ENCODE measurements at regions not wholly inside any gene's neighbourhood (a gene's known extent, or its start where the extent isn't known, plus 50 kb on each side); places are given as distances from the start of the nearest gene placed in this dataset.

- no peak for DNase-seq
Observed at GRCh38 chr7:156073366-156074052, 261.2 kb upstream of the SHH start.

DNA sequence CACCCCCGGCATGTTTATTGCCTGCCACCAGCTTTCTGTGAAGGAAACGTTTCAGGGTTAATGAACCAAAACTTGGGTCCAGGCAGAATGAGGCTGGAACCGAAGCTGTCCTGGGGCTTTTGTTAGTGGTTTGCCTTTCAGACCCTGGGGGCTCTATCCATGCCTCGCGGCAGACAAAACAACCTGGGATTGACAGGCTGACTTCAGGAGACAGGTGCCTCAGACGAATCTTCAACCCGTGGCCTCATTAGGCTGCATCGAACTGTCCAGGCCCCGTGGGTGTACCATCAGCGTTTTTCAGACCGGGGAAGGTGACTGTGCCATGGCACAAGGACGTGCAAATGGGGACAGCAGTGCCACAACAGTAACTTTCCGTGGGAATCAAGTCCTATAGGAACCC is 259.3 kb upstream of the SHH start:
- DNase-seq, result no peak

DNA sequence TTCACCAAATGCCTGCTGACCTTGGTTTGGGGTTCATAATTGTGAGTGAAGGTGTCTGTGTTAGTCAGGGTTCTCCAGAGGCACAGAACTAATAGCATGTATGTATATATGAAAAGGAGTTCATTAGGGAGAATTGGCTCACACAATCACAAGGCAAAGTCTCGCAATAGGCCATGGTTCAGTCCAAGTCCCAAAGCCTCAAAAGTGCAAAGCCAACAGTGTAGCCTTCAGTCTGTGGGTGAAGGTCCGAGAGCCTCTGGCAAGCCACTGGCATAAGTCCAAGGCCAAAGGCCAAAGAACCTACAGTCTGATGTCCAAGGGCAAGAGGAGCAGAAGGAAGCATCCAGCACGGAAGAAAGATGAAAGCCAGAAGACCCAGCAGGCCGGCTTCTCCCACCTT is 257.6 kb upstream of the SHH start:
- DNase-seq, result no peak

DNA sequence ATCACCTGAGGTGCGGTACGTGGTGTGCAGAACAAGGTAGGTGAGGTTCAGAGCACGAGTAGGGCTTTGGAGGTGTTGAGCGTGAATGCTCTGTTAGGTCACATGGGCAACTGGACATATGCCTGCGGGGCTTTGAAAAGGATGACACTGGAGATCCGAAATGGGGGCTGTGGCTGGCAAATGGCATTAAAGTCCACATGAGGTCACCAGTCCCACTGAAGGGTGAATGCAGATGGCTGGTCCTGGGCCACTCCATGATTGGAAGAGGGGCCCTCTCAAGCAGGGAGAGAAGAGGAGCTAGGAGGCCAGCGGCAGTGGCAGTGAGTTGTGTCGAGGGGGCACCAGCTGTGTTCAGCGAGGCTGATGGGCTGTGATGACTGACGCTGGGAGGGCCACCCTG is 254.9 kb upstream of the SHH start:
- no peak for DNase-seq

DNA sequence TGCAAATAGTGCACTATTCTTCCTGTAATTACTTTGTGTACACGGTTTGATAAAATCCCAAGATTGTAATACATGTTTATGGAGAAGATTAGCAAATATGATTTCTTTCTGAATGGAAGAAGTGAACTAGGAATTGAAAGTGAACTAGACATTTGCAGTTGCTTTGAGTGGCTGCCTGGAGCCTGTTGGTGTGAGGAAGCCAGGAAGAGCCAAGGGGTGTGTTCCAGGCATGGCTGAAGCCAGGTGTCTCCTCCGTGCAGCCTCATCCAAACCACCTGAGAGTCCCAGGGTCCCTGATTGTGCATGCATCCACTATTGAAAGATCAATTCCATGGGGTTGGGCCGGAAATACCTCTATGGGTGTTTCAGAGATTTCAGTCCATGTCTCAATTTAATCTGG is 253.1 kb upstream of the SHH start:
- DNase-seq, result no peak

DNA sequence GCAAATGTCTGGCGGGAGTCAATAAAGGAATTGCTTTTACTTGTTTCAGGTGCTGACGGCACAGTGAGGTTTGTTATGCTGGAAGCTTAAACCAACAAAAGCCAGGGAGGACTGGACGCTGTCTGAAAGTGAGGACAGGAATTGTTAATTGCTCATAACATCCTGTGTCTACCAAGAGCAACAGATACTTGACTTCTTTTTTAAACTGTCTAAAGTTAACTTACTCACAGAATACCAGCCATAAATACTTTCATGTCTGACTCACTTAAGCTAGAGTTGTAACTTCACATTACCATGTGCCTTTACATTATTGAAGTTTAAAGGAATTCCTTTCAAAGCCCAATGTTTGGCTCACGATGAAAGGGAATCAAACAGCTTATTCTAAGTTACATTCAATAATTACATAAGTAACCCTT is 252.7 kb upstream of the SHH start:
- DNase-seq, result peak; percentile 23 to 27

DNA sequence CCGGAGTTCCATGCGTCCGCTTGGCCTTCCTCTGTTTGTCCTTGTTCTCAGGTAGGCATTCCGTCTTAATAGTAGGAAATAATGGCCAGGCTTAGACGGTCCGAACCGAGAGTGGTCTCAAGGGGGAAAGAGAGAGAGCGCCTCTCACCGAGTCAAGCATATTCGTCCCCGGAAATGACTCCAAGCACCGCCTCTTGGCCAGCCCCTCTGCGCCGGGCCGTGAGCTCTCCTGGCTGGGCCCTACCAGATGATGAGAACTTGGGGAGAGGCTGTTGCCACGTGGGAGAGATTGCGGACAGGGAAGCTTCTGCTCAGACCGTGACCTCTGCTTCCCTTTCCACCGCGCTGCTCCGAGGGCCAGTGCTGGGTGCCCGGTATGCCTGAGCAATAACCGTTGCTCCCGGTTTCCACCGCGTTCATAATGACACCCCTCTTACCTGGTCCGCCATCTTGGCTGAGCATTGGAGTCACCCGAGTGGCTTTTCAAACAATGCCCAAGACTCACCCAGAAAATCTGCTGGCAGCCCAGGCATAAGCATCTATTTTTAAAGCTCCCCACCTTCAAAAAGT is 251.1 kb upstream of the SHH start:
- DNase-seq, result no peak

DNA sequence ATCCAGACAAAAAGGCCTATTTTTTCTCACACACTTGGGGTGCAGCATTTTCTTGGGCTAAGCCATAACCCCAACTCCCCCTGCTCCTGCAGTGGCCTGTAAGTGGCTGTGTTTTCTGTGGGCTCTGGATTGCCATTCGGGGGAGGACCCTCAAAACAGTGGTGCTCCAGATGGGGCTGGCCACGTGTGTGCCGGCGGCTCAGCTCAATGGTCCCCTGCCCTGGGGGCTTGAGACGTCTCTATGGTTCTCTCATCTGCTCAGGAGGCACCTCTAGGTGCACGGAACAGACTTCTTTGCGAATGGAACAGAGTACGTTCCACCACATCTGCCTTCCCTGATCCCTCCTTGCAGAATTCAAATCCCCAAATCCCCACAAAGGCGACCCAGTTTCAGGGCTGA is 250.0 kb upstream of the SHH start:
- DNase-seq, result no peak

DNA sequence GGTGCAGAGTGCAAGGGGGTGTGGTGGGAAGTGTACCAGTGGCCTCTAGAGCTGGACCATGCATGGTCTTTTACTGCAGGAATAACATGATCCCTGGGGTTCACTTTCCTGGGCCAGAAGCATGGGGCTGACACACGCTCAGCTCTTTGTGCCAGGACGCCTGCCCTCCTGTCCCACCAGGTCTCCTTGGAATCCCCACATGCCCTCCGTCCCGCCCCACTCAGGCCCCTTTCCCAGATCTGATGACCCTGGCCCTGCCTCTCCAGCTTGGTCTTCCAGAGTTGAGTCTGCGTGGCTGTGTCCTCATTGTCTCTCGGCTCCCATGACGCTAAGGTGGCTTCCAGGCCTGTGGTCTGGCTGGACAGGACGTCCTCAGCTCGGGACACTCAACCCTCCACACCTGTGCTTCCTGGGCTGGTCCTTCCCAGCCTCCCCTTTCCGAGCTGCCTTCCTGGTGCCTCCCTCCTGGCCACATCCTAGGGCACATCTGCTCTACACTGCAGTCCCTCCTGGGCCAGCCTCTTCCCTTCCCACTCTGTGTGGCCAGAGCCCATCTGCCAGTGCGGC is 249.5 kb upstream of the SHH start:
- DNase-seq, result no peak

DNA sequence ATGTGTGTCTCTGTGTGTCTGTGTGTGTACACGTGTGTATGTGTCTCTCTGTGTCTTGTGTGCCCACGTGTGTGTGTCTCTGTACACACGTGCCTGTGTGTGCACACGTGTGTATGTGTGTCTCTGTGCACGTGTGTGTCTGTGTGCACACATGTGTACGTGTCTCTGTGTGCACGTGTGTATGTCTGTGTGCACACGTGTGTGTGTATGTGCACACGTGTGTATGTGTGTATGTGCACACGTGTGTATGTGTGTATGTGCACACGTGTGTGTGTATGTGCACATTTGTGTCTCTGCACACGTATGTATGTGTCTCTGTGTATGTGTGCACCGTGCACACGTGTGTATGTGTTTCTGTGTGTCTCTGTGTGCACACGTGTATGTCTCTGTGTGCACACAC is 248.7 kb upstream of the SHH start:
- no peak for DNase-seq

GRCh38 chr7:156059369-156059768 is 247.1 kb upstream of the SHH start:
- no peak for DNase-seq

DNA sequence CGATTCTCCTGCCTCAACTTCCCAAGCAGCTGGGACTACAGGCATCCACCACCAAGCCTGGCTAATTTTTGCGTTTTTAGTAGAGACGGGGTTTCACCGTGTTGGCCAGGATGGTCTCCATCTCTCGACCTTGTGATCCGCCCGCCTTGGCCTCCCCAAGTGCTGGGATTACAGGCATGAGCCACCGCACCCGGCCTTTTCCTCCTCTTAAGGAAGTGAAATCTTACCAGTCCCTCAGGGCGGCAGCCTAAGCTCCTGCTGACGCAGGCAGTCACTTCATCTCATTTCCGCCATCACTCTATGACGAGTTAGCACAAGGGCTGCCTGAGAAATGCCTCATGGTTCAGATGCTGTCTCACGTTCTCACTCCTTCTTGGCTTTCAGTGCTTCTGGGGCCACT is 246.0 kb upstream of the SHH start:
- no peak for DNase-seq

- DNase-seq, result no peak
Observed at GRCh38 chr7:156056534-156056933, 244.3 kb upstream of the SHH start.

GRCh38 chr7:156055206-156055822 is 243.1 kb upstream of the SHH start:
- no peak for DNase-seq

GRCh38 chr7:156051884-156052283 is 239.6 kb upstream of the SHH start:
- no peak for DNase-seq

GRCh38 chr7:156050636-156051569 is 238.6 kb upstream of the SHH start:
- DNase-seq, result no peak

DNA sequence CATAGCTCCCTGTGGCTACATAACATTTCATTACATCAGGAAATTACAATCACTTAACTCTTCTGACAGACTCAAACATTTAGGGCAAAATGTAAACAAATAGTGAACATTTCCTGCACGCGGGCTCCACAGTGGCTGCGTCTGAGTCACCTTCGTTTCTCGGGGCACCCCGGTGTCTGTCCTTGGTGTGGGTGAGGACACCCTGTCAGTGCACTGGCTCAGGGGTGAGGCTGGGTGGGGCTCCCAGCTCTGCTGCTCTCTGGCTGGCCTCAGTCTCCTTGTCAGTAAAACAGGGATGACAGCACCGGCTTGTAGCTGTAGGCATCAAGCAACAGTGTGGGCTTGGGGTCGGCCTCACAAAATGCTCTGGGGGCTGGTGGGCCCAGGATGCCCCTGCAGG is 237.1 kb upstream of the SHH start:
- DNase-seq, result no peak

- no peak for DNase-seq
Observed at GRCh38 chr7:156046031-156046560, 233.8 kb upstream of the SHH start.

DNA sequence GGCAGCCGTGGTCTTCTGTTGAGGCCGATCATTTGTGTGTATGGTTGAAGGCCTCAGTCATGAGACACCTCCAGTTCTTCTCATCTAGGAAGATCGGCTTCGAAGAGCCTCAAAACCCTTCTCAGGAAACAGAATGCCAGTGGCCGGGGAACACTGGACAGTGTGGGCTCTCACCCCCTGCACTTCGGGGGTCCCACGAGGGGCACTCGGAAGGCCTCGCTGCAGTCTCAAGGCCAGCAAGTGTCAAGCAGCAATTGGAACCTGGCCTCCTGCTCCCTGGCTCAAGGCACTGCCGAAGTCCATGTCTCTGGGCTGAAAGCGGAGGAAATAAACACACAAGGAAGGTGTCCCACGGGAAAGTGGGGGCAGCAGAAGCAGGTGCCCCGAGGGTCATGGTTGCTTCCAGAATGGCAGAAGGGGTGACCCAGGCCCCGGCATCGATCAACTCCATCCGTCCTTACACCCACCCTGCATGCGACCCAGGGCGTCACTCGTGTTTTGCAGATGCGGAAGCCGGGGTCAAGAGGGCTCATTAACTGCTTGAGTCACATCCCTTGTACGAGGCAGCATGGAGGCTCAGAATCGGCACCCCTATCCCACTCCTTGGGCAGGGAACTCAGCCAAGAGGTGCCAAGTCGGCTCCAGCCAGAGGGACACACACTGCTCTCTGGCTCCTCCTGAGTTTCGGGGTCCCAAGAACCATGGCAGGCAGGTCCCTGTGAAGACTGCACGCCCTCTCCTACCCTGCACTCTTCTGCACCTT is 231.3 kb upstream of the SHH start:
- no peak for DNase-seq

DNA sequence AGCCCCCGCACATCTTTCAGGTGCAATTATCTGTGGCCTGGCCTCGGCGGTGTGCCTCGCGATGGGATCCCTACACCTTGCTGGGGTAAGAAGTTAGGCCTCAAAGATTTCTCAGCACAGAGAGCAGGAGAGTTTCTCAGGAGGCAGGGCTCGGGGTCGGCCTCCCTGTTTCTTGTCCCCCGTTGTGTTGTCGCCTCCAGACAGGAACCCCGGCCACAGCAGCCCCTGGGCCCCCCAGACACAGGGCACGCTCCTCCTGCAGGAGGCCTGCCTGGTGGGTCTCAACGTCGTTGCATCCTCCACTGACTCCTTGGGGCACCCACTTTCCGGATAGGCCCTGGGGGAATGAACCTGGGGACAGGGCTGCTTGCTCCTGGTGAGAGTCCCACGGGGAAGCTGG is 229.1 kb upstream of the SHH start:
- DNase-seq, result no peak

Data from right lung (tissue), 2 donors.